WERI-Rb-1 (cell line): ENCODE measurements at regions not wholly inside any gene's neighbourhood (a gene's known extent, or its start where the extent isn't known, plus 50 kb on each side); places are given as distances from the start of the nearest gene placed in this dataset.

ENCODE experiments used
- DNase-seq: peaks from one replicate; pipeline ENCODE4 v3.0.0-alpha.2; 2020
- H3K27ac ChIP-seq: fragments of 250-450 bp; sonication (Bioruptor Pico); 2 replicates; pipeline ENCODE4 v1.5.1; 2020; ENCODE audit warnings: mild to moderate bottlenecking, moderate library complexity
- H3K27me3 ChIP-seq: fragments of 250-450 bp; sonication (Bioruptor Pico); 2 replicates; pipeline ENCODE4 v1.5.1; 2021; ENCODE audit warnings: mild to moderate bottlenecking, low read depth, moderate library complexity; ENCODE audit not compliant: insufficient read depth, severe bottlenecking
- H3K36me3 ChIP-seq: fragments of 250-450 bp; sonication (Bioruptor Pico); 2 replicates; pipeline ENCODE4 v1.5.1; 2020; ENCODE audit warnings: mild to moderate bottlenecking, moderate library complexity
- H3K4me3 ChIP-seq: 2 replicates; pipeline ENCODE4 v1.5.1; 2011; ENCODE audit warnings: low read depth, mild to moderate bottlenecking, control low read depth, low read length
- H3K9me3 ChIP-seq: fragments of 250-450 bp; sonication (Bioruptor Pico); 2 replicates; pipeline ENCODE4 v1.5.1; 2021; ENCODE audit warnings: mild to moderate bottlenecking, moderate library complexity; ENCODE audit not compliant: severe bottlenecking
- CTCF ChIP-seq: IDR thresholded peaks from 2 replicates; pipeline ENCODE4 v1.5.1; 2011; ENCODE audit warnings: low read depth, mild to moderate bottlenecking, control low read depth, inconsistent platforms, low read length

GRCh38 chr9:90556897-90557675 is 85.5 kb downstream of the DIRAS2 start:
- no peak for TF ChIP-seq CTCF
- H3K4me3 ChIP-seq, result no peak overlapping the region
- H3K9me3 ChIP-seq, result no peaks in the 10 kb centered on the region
- no peaks in the 10 kb centered on the region for H3K36me3 ChIP-seq
- no peaks in the 10 kb centered on the region for H3K27me3 ChIP-seq
- no peak for DNase-seq
- H3K27ac ChIP-seq, result no peak overlapping the region

- Histone ChIP-seq H3K4me3 (no peak overlapping the region), H3K36me3 (no peaks in the 10 kb centered on the region), H3K27ac (no peak overlapping the region), H3K27me3 (no peaks in the 10 kb centered on the region), H3K9me3 (no peaks in the 10 kb centered on the region)
- TF ChIP-seq CTCF, result no peak
- no peak for DNase-seq
These were observed 83.2 kb downstream of the DIRAS2 start for GRCh38 chr9:90559075-90560073.
